ENCODE measurements at regions not wholly inside any gene's neighbourhood (a gene's known extent, or its start where the extent isn't known, plus 50 kb on each side); places are given as distances from the start of the nearest gene placed in this dataset.

GRCh38 chr6:132933090-132933489 lies 118.7 kb downstream of the RPS12 start:
- no peaks in the 10 kb centered on the region for H3K36me3 ChIP-seq
- DNase-seq = no peak
- TF ChIP-seq POLR2AphosphoS5 (IDR thresholded peaks at IDR 0.05) = no peak
- TF ChIP-seq, protein P1, sequence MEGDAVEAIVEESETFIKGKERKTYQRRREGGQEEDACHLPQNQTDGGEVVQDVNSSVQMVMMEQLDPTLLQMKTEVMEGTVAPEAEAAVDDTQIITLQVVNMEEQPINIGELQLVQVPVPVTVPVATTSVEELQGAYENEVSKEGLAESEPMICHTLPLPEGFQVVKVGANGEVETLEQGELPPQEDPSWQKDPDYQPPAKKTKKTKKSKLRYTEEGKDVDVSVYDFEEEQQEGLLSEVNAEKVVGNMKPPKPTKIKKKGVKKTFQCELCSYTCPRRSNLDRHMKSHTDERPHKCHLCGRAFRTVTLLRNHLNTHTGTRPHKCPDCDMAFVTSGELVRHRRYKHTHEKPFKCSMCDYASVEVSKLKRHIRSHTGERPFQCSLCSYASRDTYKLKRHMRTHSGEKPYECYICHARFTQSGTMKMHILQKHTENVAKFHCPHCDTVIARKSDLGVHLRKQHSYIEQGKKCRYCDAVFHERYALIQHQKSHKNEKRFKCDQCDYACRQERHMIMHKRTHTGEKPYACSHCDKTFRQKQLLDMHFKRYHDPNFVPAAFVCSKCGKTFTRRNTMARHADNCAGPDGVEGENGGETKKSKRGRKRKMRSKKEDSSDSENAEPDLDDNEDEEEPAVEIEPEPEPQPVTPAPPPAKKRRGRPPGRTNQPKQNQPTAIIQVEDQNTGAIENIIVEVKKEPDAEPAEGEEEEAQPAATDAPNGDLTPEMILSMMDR (IDR thresholded peaks at IDR 0.05 in 8 of 11, conservative IDR thresholded peaks at IDR 0.05 in 3 of 11) = no peak
- no peak for TF ChIP-seq POLR2A (IDR thresholded peaks at IDR 0.05)
- no peak overlapping the region for H3K4me3 ChIP-seq
- intact Hi-C loops (cut with DNase I; ENCODE audit: low total_unique reads) = no loop called here
- H3K27ac ChIP-seq = no peak overlapping the region
- peaks cover 0 to 37% (median 0%) of the 10 kb centered on the region in 7 donors for H3K27me3 ChIP-seq (replicated peaks in 1 of 7)
- 61 to 75% (median 70%) methylated on average over 8 of the region's 8 CpGs for WGBS, 5 donors
- H3K9me3 ChIP-seq = no peaks in the 10 kb centered on the region
- H3K4me1 ChIP-seq = no peaks in the 10 kb centered on the region

DNA sequence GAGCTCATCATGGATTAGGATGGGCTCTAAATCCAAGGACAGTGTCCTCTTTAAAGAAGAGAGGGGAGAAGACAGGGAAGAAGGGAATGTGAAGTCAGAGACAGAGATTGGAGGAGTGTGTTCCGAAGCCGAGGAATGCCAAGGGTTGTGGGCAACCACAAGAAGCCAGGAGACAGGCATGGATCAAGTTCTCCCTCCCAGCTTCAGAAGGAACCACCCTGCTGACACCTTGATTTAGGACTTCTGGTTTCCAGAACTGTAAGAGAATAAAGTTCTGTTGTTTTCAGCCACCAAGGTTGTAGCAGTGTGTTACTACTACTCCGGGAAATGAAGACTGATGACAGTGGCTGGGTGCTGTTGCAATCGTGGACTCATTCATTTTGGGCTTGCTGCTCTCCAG lies 120.1 kb downstream of the RPS12 start:
- Histone ChIP-seq H3K27ac (no peak overlapping the region), H3K4me3 (no peak overlapping the region), H3K9me3 (no peaks in the 10 kb centered on the region), H3K36me3 (no peaks in the 10 kb centered on the region), H3K27me3 (replicated peaks in 1 of 7) (peaks cover 0 to 26% (median 0%) of the 10 kb centered on the region in 7 donors), H3K4me1 (no peaks in the 10 kb centered on the region)
- TF ChIP-seq POLR2AphosphoS5 (IDR thresholded peaks at IDR 0.05) = no peak
- TF ChIP-seq, protein P1 (IDR thresholded peaks at IDR 0.05 in 8 of 11, conservative IDR thresholded peaks at IDR 0.05 in 3 of 11) = no peak
- TF ChIP-seq POLR2A (IDR thresholded peaks at IDR 0.05) = no peak
- DNase-seq = no peak
- intact Hi-C loops (cut with DNase I; ENCODE audit: low total_unique reads) = no loop called here
- WGBS, 5 donors = 23 to 41% (median 36%) methylated on average over 4 of the region's 4 CpGs

- no peak overlapping the region for H3K4me3 ChIP-seq
- H3K36me3 ChIP-seq = no peaks in the 10 kb centered on the region
- H3K4me1 ChIP-seq = no peaks in the 10 kb centered on the region
- DNase-seq = no peak
- H3K27me3 ChIP-seq (replicated peaks in 1 of 7) = peaks cover 0 to 25% (median 0%) of the 10 kb centered on the region in 7 donors
- no peak overlapping the region for H3K27ac ChIP-seq
- TF ChIP-seq POLR2AphosphoS5 (IDR thresholded peaks at IDR 0.05) = no peak
- intact Hi-C loops (cut with DNase I; ENCODE audit: low total_unique reads) = no loop called here
- H3K9me3 ChIP-seq = no peaks in the 10 kb centered on the region
- 60 to 82% (median 78%) methylated on average over 2 of the region's 2 CpGs for WGBS, 5 donors
Observed at GRCh38 chr6:132936646-132937045, 122.3 kb downstream of the RPS12 start.

- no peak for DNase-seq
- intact Hi-C loops (cut with DNase I; ENCODE audit: low total_unique reads) = no loop called here
- WGBS, 5 donors = 48 to 61% (median 53%) methylated on average over 5 of the region's 5 CpGs
- no peaks in the 10 kb centered on the region for H3K9me3 ChIP-seq
- no peak for TF ChIP-seq POLR2AphosphoS5 (IDR thresholded peaks at IDR 0.05)
- TF ChIP-seq, protein P1 (IDR thresholded peaks at IDR 0.05 in 8 of 11, conservative IDR thresholded peaks at IDR 0.05 in 3 of 11) = peak in 2 of 11 experiments; percentile 14 to 27
- H3K27ac ChIP-seq = no peak overlapping the region
- no peaks in the 10 kb centered on the region for H3K36me3 ChIP-seq
- no peaks in the 10 kb centered on the region for H3K4me1 ChIP-seq
- H3K27me3 ChIP-seq (replicated peaks in 1 of 7) = peaks cover 0 to 21% (median 0%) of the 10 kb centered on the region in 7 donors
- no peak overlapping the region for H3K4me3 ChIP-seq
Observed at GRCh38 chr6:132937466-132937906, 123.1 kb downstream of the RPS12 start.

DNA sequence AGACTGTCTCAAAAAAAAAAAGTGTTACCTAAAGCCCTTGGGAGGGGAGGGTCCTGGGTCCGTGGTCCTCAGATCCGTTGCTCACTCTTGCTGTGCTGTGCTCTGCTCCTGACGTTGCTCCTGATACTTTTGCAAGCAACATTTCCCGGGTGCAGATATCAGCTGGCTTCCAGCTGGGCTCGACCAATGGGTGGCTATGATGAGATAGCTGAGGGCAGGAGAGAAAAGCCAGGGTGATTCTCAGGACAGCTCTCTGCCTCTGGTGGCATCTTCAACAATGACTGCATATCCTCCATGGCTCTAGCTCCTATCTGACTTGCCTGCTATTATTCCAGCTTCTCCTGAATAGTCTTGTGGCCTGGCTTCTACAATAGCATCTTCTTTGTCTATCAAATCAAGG lies 134.5 kb downstream of the RPS12 start:
- Histone ChIP-seq H3K9me3 (no peaks in the 10 kb centered on the region), H3K36me3 (no peaks in the 10 kb centered on the region), H3K27ac (no peak overlapping the region), H3K4me1 (no peaks in the 10 kb centered on the region), H3K27me3 (replicated peaks in 1 of 7) (peaks cover 0 to 5% (median 0%) of the 10 kb centered on the region in 7 donors), H3K4me3 (no peak overlapping the region)
- 69 to 84% (median 76%) methylated on average over 5 of the region's 5 CpGs for WGBS, 5 donors
- TF ChIP-seq POLR2AphosphoS5 (IDR thresholded peaks at IDR 0.05) (no peak), POLR2A (IDR thresholded peaks at IDR 0.05) (no peak)
- TF ChIP-seq, protein P1 (IDR thresholded peaks at IDR 0.05 in 8 of 11, conservative IDR thresholded peaks at IDR 0.05 in 3 of 11) = no peak
- intact Hi-C loops (cut with DNase I; ENCODE audit: low total_unique reads) = no loop called here
- DNase-seq = no peak

Measured in spleen (tissue), 11 donors.